WTC11 (cell line): ENCODE measurements at regions not wholly inside any gene's neighbourhood (a gene's known extent, or its start where the extent isn't known, plus 50 kb on each side); places are given as distances from the start of the nearest gene placed in this dataset.

Experiments
- ATF1 ChIP-seq: sonication (generic); formaldehyde crosslinking; IDR thresholded peaks from 2 replicates; pipeline ENCODE4 v1.8.1; 2023; ENCODE audit warnings: mild to moderate bottlenecking, moderate library complexity, missing genetic modification reagents
- TF ChIP-seq, protein P1 (sequence below): fragments of 200-600 bp; IDR thresholded peaks from 2 replicates; pipeline ENCODE4 v1.8.0; 2022; ENCODE audit warnings: antibody characterized with exemption

GRCh38 chr1:80258659-80259058 is 1252.1 kb upstream of the ADGRL4 start:
- TF ChIP-seq, protein P1, sequence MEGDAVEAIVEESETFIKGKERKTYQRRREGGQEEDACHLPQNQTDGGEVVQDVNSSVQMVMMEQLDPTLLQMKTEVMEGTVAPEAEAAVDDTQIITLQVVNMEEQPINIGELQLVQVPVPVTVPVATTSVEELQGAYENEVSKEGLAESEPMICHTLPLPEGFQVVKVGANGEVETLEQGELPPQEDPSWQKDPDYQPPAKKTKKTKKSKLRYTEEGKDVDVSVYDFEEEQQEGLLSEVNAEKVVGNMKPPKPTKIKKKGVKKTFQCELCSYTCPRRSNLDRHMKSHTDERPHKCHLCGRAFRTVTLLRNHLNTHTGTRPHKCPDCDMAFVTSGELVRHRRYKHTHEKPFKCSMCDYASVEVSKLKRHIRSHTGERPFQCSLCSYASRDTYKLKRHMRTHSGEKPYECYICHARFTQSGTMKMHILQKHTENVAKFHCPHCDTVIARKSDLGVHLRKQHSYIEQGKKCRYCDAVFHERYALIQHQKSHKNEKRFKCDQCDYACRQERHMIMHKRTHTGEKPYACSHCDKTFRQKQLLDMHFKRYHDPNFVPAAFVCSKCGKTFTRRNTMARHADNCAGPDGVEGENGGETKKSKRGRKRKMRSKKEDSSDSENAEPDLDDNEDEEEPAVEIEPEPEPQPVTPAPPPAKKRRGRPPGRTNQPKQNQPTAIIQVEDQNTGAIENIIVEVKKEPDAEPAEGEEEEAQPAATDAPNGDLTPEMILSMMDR = no peak
- no peak for TF ChIP-seq ATF1
